Activated CD8-positive, alpha-beta memory T cell treated with anti-CD3 and anti-CD28 coated beads, Interleukin-2, amount 50 U/mL, for 24 hours (primary cell): ENCODE measurements at regions not wholly inside any gene's neighbourhood (a gene's known extent, or its start where the extent isn't known, plus 50 kb on each side); places are given as distances from the start of the nearest gene placed in this dataset.

Source experiments
- DNase-seq: peaks from one replicate; pipeline ENCODE4 v3.0.0-alpha.2; 2020; ENCODE audit errors: extremely low read depth

GRCh38 chr21:43348170-43348766 lies 78.7 kb downstream of the SIK1 start:
- DNase-seq, result no peak

GRCh38 chr21:43347461-43348169 lies 79.3 kb downstream of the SIK1 start:
- DNase-seq, result no peak

- no peak for DNase-seq
These were observed 80.4 kb downstream of the SIK1 start for GRCh38 chr21:43346551-43346950.

GRCh38 chr21:43345746-43346409 lies 81.1 kb downstream of the SIK1 start:
- DNase-seq, result no peak

- no peak for DNase-seq
These were observed 81.7 kb downstream of the SIK1 start for GRCh38 chr21:43345046-43345745.

- no peak for DNase-seq
These were observed 82.7 kb downstream of the SIK1 start for GRCh38 chr21:43343992-43344886.

- DNase-seq, result no peak
These were observed 83.6 kb downstream of the SIK1 start for GRCh38 chr21:43343095-43343991.

GRCh38 chr21:43342301-43342881 lies 84.5 kb downstream of the SIK1 start:
- no peak for DNase-seq

GRCh38 chr21:43341378-43342161 lies 85.4 kb downstream of the SIK1 start:
- DNase-seq, result no peak

- no peak for DNase-seq
These were observed 86.2 kb downstream of the SIK1 start for GRCh38 chr21:43340491-43341377.

GRCh38 chr21:43339668-43340067 lies 87.3 kb downstream of the SIK1 start:
- no peak for DNase-seq

- no peak for DNase-seq
These were observed 88.0 kb downstream of the SIK1 start for GRCh38 chr21:43338951-43339350.

GRCh38 chr21:43337901-43338655 lies 88.9 kb downstream of the SIK1 start:
- no peak for DNase-seq

- no peak for DNase-seq
These were observed 91.8 kb downstream of the SIK1 start for GRCh38 chr21:43335119-43335518.

GRCh38 chr21:43334214-43334958 lies 92.5 kb downstream of the SIK1 start:
- DNase-seq, result no peak

- DNase-seq, result no peak
These were observed 93.5 kb downstream of the SIK1 start for GRCh38 chr21:43333298-43334062.
